ENCODE measurements at regions not wholly inside any gene's neighbourhood (a gene's known extent, or its start where the extent isn't known, plus 50 kb on each side); places are given as distances from the start of the nearest gene placed in this dataset.

- H3K4me3 Mint-ChIP-seq, result no peak overlapping the region
- no peak overlapping the region for H3K9ac ChIP-seq (ENCODE audit: insufficient read depth, low read length, poor library complexity, severe bottlenecking)
- no peaks in the 10 kb centered on the region for H3K36me3 ChIP-seq (replicated peaks in 1 of 2; ENCODE audit: control insufficient read depth in 1 of 2, insufficient read depth in 2 of 2, low read length in 2 of 2)
- no peaks in the 10 kb centered on the region for H3K4me1 ChIP-seq (ENCODE audit: control insufficient read depth in 1 of 2, insufficient read depth in 2 of 2, low read length in 2 of 2)
- H3K27ac ChIP-seq (ENCODE audit: low read depth in 1 of 2, low read length in 2 of 2), result no peak overlapping the region
- H3K79me2 ChIP-seq (ENCODE audit: insufficient read depth, low read length), result no peaks in the 10 kb centered on the region
- peaks cover 0 to 2% (median 0%) of the 10 kb centered on the region in 3 donors for H3K27me3 Mint-ChIP-seq (ENCODE audit: low read depth in 3 of 3)
- WGBS (ENCODE audit: insufficient coverage), result 20% methylated on average over 1 of the region's 2 CpGs
- no peaks in the 10 kb centered on the region for H3K27me3 ChIP-seq (ENCODE audit: control insufficient read depth in 2 of 2, insufficient read depth in 2 of 2, low read length in 2 of 2)
- H3K4me3 ChIP-seq (replicated peaks in 1 of 3; ENCODE audit: low read depth in 2 of 3, low read length in 3 of 3), result no peak overlapping the region
- no peaks in the 10 kb centered on the region for H3K4me1 Mint-ChIP-seq
- no peaks in the 10 kb centered on the region for H3K9me3 ChIP-seq (replicated peaks in 1 of 2; ENCODE audit: control insufficient read depth in 1 of 2, insufficient read depth in 1 of 2, low read length in 2 of 2)
- TF ChIP-seq CTCF (IDR thresholded peaks at IDR 0.05), result no peak
- H3K9me3 Mint-ChIP-seq, result peaks cover 0 to 3% (median 0%) of the 10 kb centered on the region in 7 donors
- H4K20me1 ChIP-seq (ENCODE audit: insufficient read depth, low read length), result no peaks in the 10 kb centered on the region
- intact Hi-C loops (cut with micrococcal nuclease), result no loop called here
- DNase-seq, result no peak
- no peak overlapping the region for H3K4me2 ChIP-seq (replicated peaks; ENCODE audit: extremely low read depth, low read length, poor library complexity, severe bottlenecking)
- H3K27ac Mint-ChIP-seq, result no peak overlapping the region
- no peaks in the 10 kb centered on the region for H3K36me3 Mint-ChIP-seq
- no peak overlapping the region for H2AFZ ChIP-seq (ENCODE audit: insufficient read depth, low read depth, low read length, poor library complexity, severe bottlenecking)
Observed at GRCh38 chrX:121921258-121921657, 873.8 kb downstream of the GLUD2 start.

- no peaks in the 10 kb centered on the region for H3K27me3 Mint-ChIP-seq (ENCODE audit: low read depth in 3 of 3)
- no peaks in the 10 kb centered on the region for H3K4me1 Mint-ChIP-seq
- TF ChIP-seq CTCF (IDR thresholded peaks at IDR 0.05), result no peak
- H3K79me2 ChIP-seq (ENCODE audit: insufficient read depth, low read length), result no peaks in the 10 kb centered on the region
- peaks cover 0 to 13% of the 10 kb centered on the region in 2 donors for H3K9me3 ChIP-seq (replicated peaks in 1 of 2; ENCODE audit: control insufficient read depth in 1 of 2, insufficient read depth in 1 of 2, low read length in 2 of 2)
- H3K9me3 Mint-ChIP-seq, result peaks cover 0 to 17% (median 5%) of the 10 kb centered on the region in 7 donors
- H3K4me2 ChIP-seq (replicated peaks; ENCODE audit: extremely low read depth, low read length, poor library complexity, severe bottlenecking), result no peak overlapping the region
- H3K4me1 ChIP-seq (ENCODE audit: control insufficient read depth in 1 of 2, insufficient read depth in 2 of 2, low read length in 2 of 2), result no peaks in the 10 kb centered on the region
- intact Hi-C loops (cut with micrococcal nuclease), result no loop called here
- H3K4me3 ChIP-seq (replicated peaks in 1 of 3; ENCODE audit: low read depth in 2 of 3, low read length in 3 of 3), result no peak overlapping the region
- H3K4me3 Mint-ChIP-seq, result no peak overlapping the region
- no peak overlapping the region for H2AFZ ChIP-seq (ENCODE audit: insufficient read depth, low read depth, low read length, poor library complexity, severe bottlenecking)
- no peaks in the 10 kb centered on the region for H3K27me3 ChIP-seq (ENCODE audit: control insufficient read depth in 2 of 2, insufficient read depth in 2 of 2, low read length in 2 of 2)
- no peaks in the 10 kb centered on the region for H3K36me3 ChIP-seq (replicated peaks in 1 of 2; ENCODE audit: control insufficient read depth in 1 of 2, insufficient read depth in 2 of 2, low read length in 2 of 2)
- H3K27ac ChIP-seq (ENCODE audit: low read depth in 1 of 2, low read length in 2 of 2), result no peak overlapping the region
- no peaks in the 10 kb centered on the region for H3K36me3 Mint-ChIP-seq
- no CpG with 5 or more reads among the region's 2 CpGs for WGBS (ENCODE audit: insufficient coverage)
- H4K20me1 ChIP-seq (ENCODE audit: insufficient read depth, low read length), result no peaks in the 10 kb centered on the region
- H3K9ac ChIP-seq (ENCODE audit: insufficient read depth, low read length, poor library complexity, severe bottlenecking), result no peak overlapping the region
- DNase-seq, result no peak
- H3K27ac Mint-ChIP-seq, result no peak overlapping the region
Observed at GRCh38 chrX:121931567-121931966, 884.2 kb downstream of the GLUD2 start.

Data from CD14-positive monocyte (primary cell).